ENCODE measurements at regions not wholly inside any gene's neighbourhood (a gene's known extent, or its start where the extent isn't known, plus 50 kb on each side); places are given as distances from the start of the nearest gene placed in this dataset.

DNA sequence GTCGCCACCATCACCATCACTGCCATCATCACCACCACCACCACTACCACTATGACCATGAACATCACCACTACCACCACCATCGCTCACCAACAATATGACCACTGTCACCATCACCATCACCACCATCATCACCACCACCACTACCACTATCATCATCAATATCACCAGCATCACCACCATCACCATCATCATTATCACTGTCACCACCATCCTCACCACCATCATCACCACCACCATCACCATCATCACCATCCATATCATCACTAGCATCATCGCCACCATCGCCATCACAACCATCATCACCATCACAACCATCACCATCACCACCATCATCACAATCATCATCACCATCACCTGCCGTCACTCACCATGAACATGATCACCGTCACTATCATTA, 184.6 kb downstream of the SHANK2 start:
- TF ChIP-seq, protein P1, sequence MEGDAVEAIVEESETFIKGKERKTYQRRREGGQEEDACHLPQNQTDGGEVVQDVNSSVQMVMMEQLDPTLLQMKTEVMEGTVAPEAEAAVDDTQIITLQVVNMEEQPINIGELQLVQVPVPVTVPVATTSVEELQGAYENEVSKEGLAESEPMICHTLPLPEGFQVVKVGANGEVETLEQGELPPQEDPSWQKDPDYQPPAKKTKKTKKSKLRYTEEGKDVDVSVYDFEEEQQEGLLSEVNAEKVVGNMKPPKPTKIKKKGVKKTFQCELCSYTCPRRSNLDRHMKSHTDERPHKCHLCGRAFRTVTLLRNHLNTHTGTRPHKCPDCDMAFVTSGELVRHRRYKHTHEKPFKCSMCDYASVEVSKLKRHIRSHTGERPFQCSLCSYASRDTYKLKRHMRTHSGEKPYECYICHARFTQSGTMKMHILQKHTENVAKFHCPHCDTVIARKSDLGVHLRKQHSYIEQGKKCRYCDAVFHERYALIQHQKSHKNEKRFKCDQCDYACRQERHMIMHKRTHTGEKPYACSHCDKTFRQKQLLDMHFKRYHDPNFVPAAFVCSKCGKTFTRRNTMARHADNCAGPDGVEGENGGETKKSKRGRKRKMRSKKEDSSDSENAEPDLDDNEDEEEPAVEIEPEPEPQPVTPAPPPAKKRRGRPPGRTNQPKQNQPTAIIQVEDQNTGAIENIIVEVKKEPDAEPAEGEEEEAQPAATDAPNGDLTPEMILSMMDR (IDR thresholded peaks at IDR 0.05), result no peak
- Histone ChIP-seq H3K4me3 (no peak overlapping the region), H3K36me3 (no peaks in the 10 kb centered on the region), H3K27me3 (no peaks in the 10 kb centered on the region), H3K4me1 (no peaks in the 10 kb centered on the region), H3K9me3 (no peaks in the 10 kb centered on the region), H3K27ac (no peak overlapping the region)
- intact Hi-C loops (cut with DNase I), result no loop called here
- DNase-seq (ENCODE audit: low spot score in 2 of 2), result no peak

DNA sequence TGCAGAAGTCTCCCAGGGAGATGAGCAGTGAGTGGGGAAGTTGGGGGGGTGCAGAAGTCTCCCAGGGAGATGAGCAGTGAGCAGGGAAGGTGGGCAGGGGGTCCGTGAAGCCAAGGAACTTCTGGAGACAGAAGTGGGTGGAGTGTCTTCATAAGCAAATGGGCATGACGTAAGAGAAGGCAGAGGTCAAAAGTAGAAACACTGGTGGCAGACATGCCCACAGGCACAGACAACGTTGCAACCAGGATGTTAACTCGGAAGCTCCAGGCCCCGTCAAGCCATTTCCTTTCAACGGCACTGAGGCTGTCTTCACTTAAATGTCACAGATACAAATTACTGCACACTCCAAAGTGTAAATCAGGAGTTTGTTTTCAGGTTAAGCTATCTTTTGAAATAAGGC, 186.1 kb downstream of the SHANK2 start:
- Histone ChIP-seq H3K36me3 (no peaks in the 10 kb centered on the region), H3K4me1 (no peaks in the 10 kb centered on the region)
- intact Hi-C loops (cut with DNase I), result no loop called here

DNA sequence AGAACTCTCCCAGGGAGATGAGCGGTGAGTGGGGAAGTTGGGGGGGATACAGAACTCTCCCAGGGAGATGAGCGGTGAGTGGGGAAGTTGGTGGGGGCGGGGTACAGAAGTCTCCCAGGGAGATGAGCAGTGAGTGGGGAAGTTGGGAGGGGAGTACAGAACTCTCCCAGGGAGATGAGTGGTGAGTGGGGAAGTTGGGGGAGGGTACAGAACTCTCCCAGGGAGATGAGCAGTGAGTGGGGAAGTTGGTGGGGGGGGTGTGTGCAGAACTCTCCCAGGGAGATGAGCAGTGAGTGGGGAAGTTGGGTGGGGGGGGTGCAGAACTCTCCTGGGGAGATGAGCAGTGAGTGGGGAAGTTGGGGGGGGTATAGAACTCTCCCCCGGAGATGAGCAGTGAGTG, 186.5 kb downstream of the SHANK2 start:
- DNase-seq (ENCODE audit: low spot score in 2 of 2), result no peak

More for the DNA sequence above, 186.1 kb downstream of the SHANK2 start:
- DNase-seq (ENCODE audit: low spot score in 2 of 2), result no peak
- no peak overlapping the region for H3K27ac ChIP-seq
- TF ChIP-seq, protein P1 (IDR thresholded peaks at IDR 0.05), result no peak
- no peak overlapping the region for H3K4me3 ChIP-seq
- no peaks in the 10 kb centered on the region for H3K9me3 ChIP-seq
- H3K27me3 ChIP-seq, result no peaks in the 10 kb centered on the region

DNA sequence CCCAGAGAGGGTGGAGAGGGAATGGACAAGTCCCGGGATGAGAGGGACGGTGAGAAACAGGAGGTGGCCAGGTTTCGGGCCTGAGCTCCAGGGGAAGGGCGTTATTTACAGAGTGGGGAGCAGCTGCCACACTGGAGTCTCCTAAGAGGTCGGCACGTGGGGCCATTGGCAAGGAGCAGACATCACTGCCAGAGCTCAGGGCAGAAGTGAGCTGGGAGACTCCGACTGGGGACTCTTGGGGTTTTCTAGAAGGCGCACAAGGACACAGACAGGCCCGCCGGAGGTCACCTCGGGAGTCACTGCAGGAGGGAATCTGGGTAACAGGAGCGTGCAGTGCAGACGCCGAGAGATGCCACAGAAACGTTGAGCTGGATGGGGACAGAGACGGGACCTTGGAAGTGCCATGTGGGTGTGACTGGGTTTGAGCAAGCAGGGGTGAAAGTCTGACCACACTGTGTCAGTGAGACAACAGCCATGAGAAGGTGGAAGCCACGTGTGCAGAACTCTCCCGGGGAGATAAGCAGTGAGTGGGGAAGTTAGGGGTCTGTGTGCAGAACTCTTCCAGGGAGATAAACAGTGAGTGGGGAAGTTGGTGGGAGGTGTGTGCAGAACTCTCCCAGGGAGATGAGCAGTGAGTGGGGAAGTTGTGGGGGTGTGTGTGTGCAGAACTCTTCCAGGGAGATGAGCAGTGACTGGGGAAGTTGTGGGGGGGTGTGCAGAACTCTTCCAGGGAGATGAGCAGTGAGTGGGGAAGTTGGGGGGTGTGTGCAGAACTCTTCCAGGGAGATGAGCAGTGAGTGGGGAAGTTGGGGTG, 187.5 kb downstream of the SHANK2 start:
- H3K27ac ChIP-seq, result no peak overlapping the region
- intact Hi-C loops (cut with DNase I), result no loop called here
- TF ChIP-seq, protein P1 (IDR thresholded peaks at IDR 0.05), result no peak
- H3K4me1 ChIP-seq, result no peaks in the 10 kb centered on the region
- DNase-seq (ENCODE audit: low spot score in 2 of 2), result no peak
- no peaks in the 10 kb centered on the region for H3K9me3 ChIP-seq
- H3K36me3 ChIP-seq, result no peaks in the 10 kb centered on the region
- no peak overlapping the region for H3K4me3 ChIP-seq
- no peaks in the 10 kb centered on the region for H3K27me3 ChIP-seq

More for the DNA sequence above, 186.5 kb downstream of the SHANK2 start:
- Histone ChIP-seq H3K4me1 (no peaks in the 10 kb centered on the region), H3K9me3 (no peaks in the 10 kb centered on the region), H3K27me3 (no peaks in the 10 kb centered on the region), H3K36me3 (no peaks in the 10 kb centered on the region), H3K27ac (no peak overlapping the region), H3K4me3 (no peak overlapping the region)
- TF ChIP-seq, protein P1 (IDR thresholded peaks at IDR 0.05), result no peak
- intact Hi-C loops (cut with DNase I), result no loop called here

DNA sequence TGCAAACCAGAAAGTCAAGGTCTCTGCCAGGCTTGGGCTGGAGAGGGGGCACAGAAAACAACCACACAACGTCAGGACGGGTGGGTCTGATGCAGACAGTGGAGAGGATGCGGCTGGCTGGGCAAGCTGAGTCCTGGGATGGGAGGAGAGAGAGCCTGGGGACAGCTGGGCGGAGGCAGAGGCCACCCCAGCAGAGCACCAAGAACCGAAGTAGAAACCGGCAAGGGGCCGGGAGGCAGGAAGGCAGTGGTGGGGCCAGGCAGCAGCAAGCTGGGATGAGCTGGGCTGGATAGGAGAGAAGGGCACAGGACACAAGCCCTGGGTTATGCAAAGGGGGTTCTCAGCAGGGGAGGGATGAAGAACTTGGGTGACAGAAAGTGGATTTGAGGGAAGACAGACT, 188.2 kb downstream of the SHANK2 start:
- Histone ChIP-seq H3K27me3 (no peaks in the 10 kb centered on the region), H3K9me3 (no peaks in the 10 kb centered on the region), H3K36me3 (no peaks in the 10 kb centered on the region), H3K4me3 (no peak overlapping the region), H3K27ac (no peak overlapping the region), H3K4me1 (no peaks in the 10 kb centered on the region)
- DNase-seq (ENCODE audit: low spot score in 2 of 2), result no peak
- intact Hi-C loops (cut with DNase I), result no loop called here
- TF ChIP-seq, protein P1 (IDR thresholded peaks at IDR 0.05), result no peak
